ENCODE measurements at regions not wholly inside any gene's neighbourhood (a gene's known extent, or its start where the extent isn't known, plus 50 kb on each side); places are given as distances from the start of the nearest gene placed in this dataset.

DNA sequence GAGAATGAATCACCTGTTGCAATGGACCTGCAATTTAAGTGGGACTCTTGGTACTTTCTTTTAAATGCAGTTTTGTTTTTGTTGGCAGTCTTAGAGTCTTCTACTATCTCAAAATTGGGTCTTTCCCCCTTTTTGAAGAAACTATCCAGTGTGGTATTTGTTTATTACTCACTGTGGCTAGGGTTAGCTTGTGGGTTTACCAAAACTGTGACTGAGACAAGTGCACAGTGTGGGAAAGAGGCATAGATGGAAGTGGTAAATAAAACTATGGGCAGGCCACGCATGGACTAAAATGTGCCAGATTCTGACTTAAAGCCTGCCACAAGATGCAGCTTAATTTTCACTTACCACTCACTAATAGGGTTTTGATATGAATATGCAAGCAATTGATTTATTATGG is 1441.7 kb downstream of the PLA2G4A start:
- Histone ChIP-seq H3K18ac (ENCODE audit: low read length) (no peak overlapping the region), H3K9ac (ENCODE audit: low read length) (no peak overlapping the region), H3K4me2 (ENCODE audit: low read length) (no peak overlapping the region), H3K4ac (ENCODE audit: low read depth, low read length) (no peak overlapping the region), H3K14ac (ENCODE audit: low read length) (no peak overlapping the region), H3K4me1 (ENCODE audit: control insufficient read depth in 1 of 2, insufficient read depth in 2 of 2, low read length in 2 of 2) (no peaks in the 10 kb centered on the region), H4K12ac (ENCODE audit: low read depth, low read length) (no peak overlapping the region), H2BK12ac (ENCODE audit: low read length) (no peak overlapping the region), H3K36me3 (ENCODE audit: control insufficient read depth in 1 of 2, insufficient read depth in 2 of 2, low read length in 2 of 2) (no peaks in the 10 kb centered on the region), H3K79me2 (ENCODE audit: control insufficient read depth, insufficient read depth, low read length, poor library complexity) (no peaks in the 10 kb centered on the region), H2AFZ (ENCODE audit: insufficient read depth, low read length, poor library complexity) (no peak overlapping the region), H2BK5ac (ENCODE audit: low read depth, low read length, poor library complexity) (no peak overlapping the region), H4K8ac (ENCODE audit: low read depth, low read length) (no peak overlapping the region), H3K27ac (ENCODE audit: low read depth, low read length) (no peak overlapping the region), H3K9me3 (ENCODE audit: insufficient read depth, low read depth, low read length) (peaks cover 3% of the 10 kb centered on the region), H2BK120ac (ENCODE audit: insufficient read depth, low read length, poor library complexity) (no peak overlapping the region), H3K23ac (ENCODE audit: low read length) (no peak overlapping the region), H2AK5ac (ENCODE audit: low read length) (no peak overlapping the region), H4K91ac (ENCODE audit: low read depth, low read length) (no peak overlapping the region), H3K79me1 (ENCODE audit: low read length) (no peaks in the 10 kb centered on the region), H3K4me3 (ENCODE audit: low read depth, low read length) (no peak overlapping the region), H3K27me3 (ENCODE audit: insufficient read depth, low read length) (no peaks in the 10 kb centered on the region)
- WGBS (ENCODE audit: extremely low coverage, insufficient coverage, insufficient read length) = no CpG with 5 or more reads among the region's 1 CpG
- DNase-seq = no peak

DNA sequence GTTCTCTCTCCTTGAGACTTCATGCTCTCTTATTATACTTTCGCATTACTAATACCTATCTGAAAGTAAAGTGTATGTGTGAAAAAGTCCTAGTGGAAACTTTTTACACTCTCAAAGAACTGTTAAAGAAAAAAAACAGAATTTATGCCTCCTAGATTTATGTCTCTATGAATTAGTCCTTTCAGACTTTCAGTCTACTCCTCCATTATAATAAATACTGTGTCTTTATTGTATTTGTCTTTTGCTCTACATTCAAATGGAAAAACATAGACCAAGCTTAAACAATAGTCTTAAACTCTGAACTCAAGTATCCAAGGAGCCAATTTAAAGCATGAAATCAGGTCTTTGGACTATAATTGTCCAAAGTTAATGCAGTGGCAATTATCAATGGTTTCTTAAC is 1449.0 kb downstream of the PLA2G4A start:
- H3K18ac ChIP-seq (ENCODE audit: low read length) = no peak overlapping the region
- H3K4me3 ChIP-seq (ENCODE audit: low read depth, low read length) = no peak overlapping the region
- no peak overlapping the region for H2AFZ ChIP-seq (ENCODE audit: insufficient read depth, low read length, poor library complexity)
- H3K9me3 ChIP-seq (ENCODE audit: insufficient read depth, low read depth, low read length) = no peaks in the 10 kb centered on the region
- H4K8ac ChIP-seq (ENCODE audit: low read depth, low read length) = no peak overlapping the region
- H3K14ac ChIP-seq (ENCODE audit: low read length) = no peak overlapping the region
- no peak overlapping the region for H3K27ac ChIP-seq (ENCODE audit: low read depth, low read length)
- no peak for DNase-seq
- no peak overlapping the region for H4K12ac ChIP-seq (ENCODE audit: low read depth, low read length)
- H2BK12ac ChIP-seq (ENCODE audit: low read length) = no peak overlapping the region
- H3K9ac ChIP-seq (ENCODE audit: low read length) = no peak overlapping the region
- H3K23ac ChIP-seq (ENCODE audit: low read length) = no peak overlapping the region
- H2AK5ac ChIP-seq (ENCODE audit: low read length) = no peak overlapping the region
- no peak overlapping the region for H4K91ac ChIP-seq (ENCODE audit: low read depth, low read length)
- no peak overlapping the region for H3K4me2 ChIP-seq (ENCODE audit: low read length)
- H3K4ac ChIP-seq (ENCODE audit: low read depth, low read length) = no peak overlapping the region
- H3K27me3 ChIP-seq (ENCODE audit: insufficient read depth, low read length) = no peaks in the 10 kb centered on the region
- no peaks in the 10 kb centered on the region for H3K79me2 ChIP-seq (ENCODE audit: control insufficient read depth, insufficient read depth, low read length, poor library complexity)
- no peaks in the 10 kb centered on the region for H3K79me1 ChIP-seq (ENCODE audit: low read length)
- no peaks in the 10 kb centered on the region for H3K4me1 ChIP-seq (ENCODE audit: control insufficient read depth in 1 of 2, insufficient read depth in 2 of 2, low read length in 2 of 2)
- H3K36me3 ChIP-seq (ENCODE audit: control insufficient read depth in 1 of 2, insufficient read depth in 2 of 2, low read length in 2 of 2) = no peaks in the 10 kb centered on the region
- H2BK120ac ChIP-seq (ENCODE audit: insufficient read depth, low read length, poor library complexity) = no peak overlapping the region
- H2BK5ac ChIP-seq (ENCODE audit: low read depth, low read length, poor library complexity) = no peak overlapping the region
- WGBS (ENCODE audit: extremely low coverage, insufficient coverage, insufficient read length) = no CpG with 5 or more reads among the region's 1 CpG

DNA sequence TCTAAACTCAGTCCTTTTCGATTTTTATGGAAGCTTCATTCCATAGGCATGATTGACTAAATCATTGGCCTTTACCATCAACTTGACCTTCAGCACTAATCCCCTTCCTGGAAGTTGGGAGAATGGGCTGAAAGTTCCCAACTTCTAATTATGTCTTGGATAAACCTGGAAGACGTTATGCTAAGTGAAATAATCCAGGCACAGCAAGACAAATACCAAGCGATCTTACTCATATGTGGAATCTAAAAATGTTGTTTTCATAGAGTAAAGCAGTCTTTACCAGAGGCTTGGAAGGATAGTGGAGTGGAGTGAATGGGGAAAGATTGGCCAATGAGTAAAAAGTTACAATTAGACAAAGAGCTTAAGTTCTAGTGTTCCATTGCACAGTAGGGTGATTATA is 1453.2 kb downstream of the PLA2G4A start:
- H3K79me1 ChIP-seq (ENCODE audit: low read length) = no peaks in the 10 kb centered on the region
- no peak overlapping the region for H3K4me3 ChIP-seq (ENCODE audit: low read depth, low read length)
- H2BK12ac ChIP-seq (ENCODE audit: low read length) = no peak overlapping the region
- H4K91ac ChIP-seq (ENCODE audit: low read depth, low read length) = no peak overlapping the region
- no peak overlapping the region for H3K14ac ChIP-seq (ENCODE audit: low read length)
- no peak overlapping the region for H2AFZ ChIP-seq (ENCODE audit: insufficient read depth, low read length, poor library complexity)
- H3K9ac ChIP-seq (ENCODE audit: low read length) = no peak overlapping the region
- H3K36me3 ChIP-seq (ENCODE audit: control insufficient read depth in 1 of 2, insufficient read depth in 2 of 2, low read length in 2 of 2) = no peaks in the 10 kb centered on the region
- no peak overlapping the region for H3K18ac ChIP-seq (ENCODE audit: low read length)
- no peaks in the 10 kb centered on the region for H3K79me2 ChIP-seq (ENCODE audit: control insufficient read depth, insufficient read depth, low read length, poor library complexity)
- no peaks in the 10 kb centered on the region for H3K27me3 ChIP-seq (ENCODE audit: insufficient read depth, low read length)
- no peak overlapping the region for H3K4me2 ChIP-seq (ENCODE audit: low read length)
- DNase-seq = peak in 1 of 2 donors; percentile 28
- H2BK5ac ChIP-seq (ENCODE audit: low read depth, low read length, poor library complexity) = no peak overlapping the region
- H3K4me1 ChIP-seq (ENCODE audit: control insufficient read depth in 1 of 2, insufficient read depth in 2 of 2, low read length in 2 of 2) = no peaks in the 10 kb centered on the region
- H3K23ac ChIP-seq (ENCODE audit: low read length) = no peak overlapping the region
- no peaks in the 10 kb centered on the region for H3K9me3 ChIP-seq (ENCODE audit: insufficient read depth, low read depth, low read length)
- no peak overlapping the region for H2AK5ac ChIP-seq (ENCODE audit: low read length)
- H4K12ac ChIP-seq (ENCODE audit: low read depth, low read length) = no peak overlapping the region
- H2BK120ac ChIP-seq (ENCODE audit: insufficient read depth, low read length, poor library complexity) = no peak overlapping the region
- H4K8ac ChIP-seq (ENCODE audit: low read depth, low read length) = no peak overlapping the region
- H3K27ac ChIP-seq (ENCODE audit: low read depth, low read length) = no peak overlapping the region
- whole genome bisulfite sequencing (ENCODE audit: extremely low coverage, insufficient coverage, insufficient read length) = no CpG with 5 or more reads among the region's 3 CpGs
- no peak overlapping the region for H3K4ac ChIP-seq (ENCODE audit: low read depth, low read length)

DNA sequence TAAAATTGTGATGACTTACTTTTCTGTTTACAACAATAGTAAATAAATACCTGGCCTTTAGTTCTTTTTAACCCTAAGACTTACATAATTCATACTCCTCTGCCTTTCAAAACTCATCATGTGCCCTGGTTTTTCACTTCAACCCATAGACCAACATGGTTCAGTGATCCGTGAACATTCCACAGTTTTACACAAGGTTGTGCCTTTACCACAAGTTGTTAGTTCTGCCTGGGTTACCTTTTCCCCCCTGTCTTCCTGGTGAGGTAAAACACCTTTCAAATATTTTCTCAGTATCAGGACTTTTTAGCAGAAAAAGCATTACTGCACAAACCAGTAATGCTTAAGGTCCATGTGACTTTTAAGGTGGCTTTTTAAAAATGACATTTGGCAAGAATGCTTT is 1466.4 kb downstream of the PLA2G4A start:
- WGBS (ENCODE audit: extremely low coverage, insufficient coverage, insufficient read length) = no CpG with 5 or more reads among the region's 1 CpG
- Histone ChIP-seq H4K12ac (ENCODE audit: low read depth, low read length) (no peak overlapping the region), H3K79me1 (ENCODE audit: low read length) (no peaks in the 10 kb centered on the region), H3K4me2 (ENCODE audit: low read length) (no peak overlapping the region), H4K8ac (ENCODE audit: low read depth, low read length) (no peak overlapping the region), H3K4me1 (ENCODE audit: control insufficient read depth in 1 of 2, insufficient read depth in 2 of 2, low read length in 2 of 2) (no peaks in the 10 kb centered on the region), H2AK5ac (ENCODE audit: low read length) (no peak overlapping the region), H2BK5ac (ENCODE audit: low read depth, low read length, poor library complexity) (no peak overlapping the region), H2BK120ac (ENCODE audit: insufficient read depth, low read length, poor library complexity) (no peak overlapping the region), H3K4me3 (ENCODE audit: low read depth, low read length) (no peak overlapping the region), H3K14ac (ENCODE audit: low read length) (no peak overlapping the region), H3K9me3 (ENCODE audit: insufficient read depth, low read depth, low read length) (no peaks in the 10 kb centered on the region), H3K27me3 (ENCODE audit: insufficient read depth, low read length) (no peaks in the 10 kb centered on the region), H3K23ac (ENCODE audit: low read length) (no peak overlapping the region), H4K91ac (ENCODE audit: low read depth, low read length) (no peak overlapping the region), H3K27ac (ENCODE audit: low read depth, low read length) (no peak overlapping the region), H3K18ac (ENCODE audit: low read length) (no peak overlapping the region), H2BK12ac (ENCODE audit: low read length) (no peak overlapping the region), H3K9ac (ENCODE audit: low read length) (no peak overlapping the region), H2AFZ (ENCODE audit: insufficient read depth, low read length, poor library complexity) (no peak overlapping the region), H3K79me2 (ENCODE audit: control insufficient read depth, insufficient read depth, low read length, poor library complexity) (no peaks in the 10 kb centered on the region), H3K4ac (ENCODE audit: low read depth, low read length) (no peak overlapping the region), H3K36me3 (ENCODE audit: control insufficient read depth in 1 of 2, insufficient read depth in 2 of 2, low read length in 2 of 2) (no peaks in the 10 kb centered on the region)
- no peak for DNase-seq

All from trophoblast cell (in vitro differentiated cells and primary cell).